ENCODE measurements at regions not wholly inside any gene's neighbourhood (a gene's known extent, or its start where the extent isn't known, plus 50 kb on each side); places are given as distances from the start of the nearest gene placed in this dataset.

- no peak for TF ChIP-seq POLR2A (IDR thresholded peaks at IDR 0.05; ENCODE audit: low read length)
- no peak for TF ChIP-seq GATA1 (IDR thresholded peaks at IDR 0.05; ENCODE audit: low read depth, low read length)
Measured at GRCh38 chr1:29752141-29752540, 515.8 kb downstream of the PTPRU start.

All from erythroblast (primary cell).